ENCODE measurements at regions not wholly inside any gene's neighbourhood (a gene's known extent, or its start where the extent isn't known, plus 50 kb on each side); places are given as distances from the start of the nearest gene placed in this dataset.

GRCh38 chr14:98175881-98176280 lies 1096.1 kb downstream of the BCL11B start:
- Histone ChIP-seq H3K27ac (ENCODE audit: low read length) (no peak overlapping the region), H4K20me1 (ENCODE audit: insufficient read depth) (no peaks in the 10 kb centered on the region), H2AFZ (ENCODE audit: low read depth, low read length) (no peak overlapping the region), H3K9me2 (ENCODE audit: insufficient read depth, low read length) (no peaks in the 10 kb centered on the region), H3F3A (ENCODE audit: insufficient read depth, low read length, poor library complexity, severe bottlenecking) (no peaks in the 10 kb centered on the region), H3K9ac (ENCODE audit: low read length) (no peak overlapping the region), H3K4me2 (ENCODE audit: low read length) (no peak overlapping the region), H3K79me2 (replicated peaks; ENCODE audit: insufficient read depth, low read length) (no peaks in the 10 kb centered on the region), H3K36me3 (ENCODE audit: insufficient read depth, low read length) (no peaks in the 10 kb centered on the region), H3K27me3 (ENCODE audit: insufficient read depth, low read depth, low read length) (no peaks in the 10 kb centered on the region), H3K9me3 (ENCODE audit: low read length) (no peaks in the 10 kb centered on the region), H3K4me3 (ENCODE audit: low read length) (no peak overlapping the region)
- TF ChIP-seq SMC3 (conservative IDR thresholded peaks at IDR 0.05; ENCODE audit: poor library complexity) (no peak), REST (IDR thresholded peaks at IDR 0.05; ENCODE audit: borderline replicate concordance) (no peak), EZH2 (IDR thresholded peaks at IDR 0.05; ENCODE audit: borderline replicate concordance, insufficient read depth, low read length, poor library complexity, severe bottlenecking) (no peak), RAD21 (conservative IDR thresholded peaks at IDR 0.05) (no peak)

- H3K36me3 ChIP-seq (ENCODE audit: insufficient read depth, low read length): no peaks in the 10 kb centered on the region
- TF ChIP-seq SMC3 (conservative IDR thresholded peaks at IDR 0.05; ENCODE audit: poor library complexity): no peak
- no peak for TF ChIP-seq TAF1 (IDR thresholded peaks at IDR 0.05; ENCODE audit: low read depth)
- no peak for TF ChIP-seq EP300 (conservative IDR thresholded peaks at IDR 0.05; ENCODE audit: poor library complexity, severe bottlenecking)
- no peak for TF ChIP-seq EZH2 (IDR thresholded peaks at IDR 0.05; ENCODE audit: borderline replicate concordance, insufficient read depth, low read length, poor library complexity, severe bottlenecking)
- TF ChIP-seq REST (IDR thresholded peaks at IDR 0.05; ENCODE audit: borderline replicate concordance): no peak
- no peak for TF ChIP-seq MXI1 (conservative IDR thresholded peaks at IDR 0.05; ENCODE audit: poor library complexity, severe bottlenecking)
- TF ChIP-seq POLR2AphosphoS5 (IDR thresholded peaks at IDR 0.05): no peak
- TF ChIP-seq RAD21 (conservative IDR thresholded peaks at IDR 0.05): no peak
- TF ChIP-seq CTCF (IDR thresholded peaks at IDR 0.05; ENCODE audit: poor library complexity, severe bottlenecking): no peak
- H2AFZ ChIP-seq (ENCODE audit: low read depth, low read length): no peak overlapping the region
- H3K9ac ChIP-seq (ENCODE audit: low read length): no peak overlapping the region
- H3K79me2 ChIP-seq (replicated peaks; ENCODE audit: insufficient read depth, low read length): no peaks in the 10 kb centered on the region
- no peaks in the 10 kb centered on the region for H3K27me3 ChIP-seq (ENCODE audit: insufficient read depth, low read depth, low read length)
- no peak overlapping the region for H3K4me3 ChIP-seq (ENCODE audit: low read length)
- H3K9me3 ChIP-seq (ENCODE audit: low read length): no peaks in the 10 kb centered on the region
- H3K9me2 ChIP-seq (ENCODE audit: insufficient read depth, low read length): no peaks in the 10 kb centered on the region
- H3K27ac ChIP-seq (ENCODE audit: low read length): no peak overlapping the region
- H3K4me2 ChIP-seq (ENCODE audit: low read length): no peak overlapping the region
- H4K20me1 ChIP-seq (ENCODE audit: insufficient read depth): no peaks in the 10 kb centered on the region
- no peaks in the 10 kb centered on the region for H3F3A ChIP-seq (ENCODE audit: insufficient read depth, low read length, poor library complexity, severe bottlenecking)
Measured at GRCh38 chr14:98176892-98177291, 1095.1 kb downstream of the BCL11B start.

Measured in neural cell (in vitro differentiated cells).